MM.1S (cell line): ENCODE measurements at regions not wholly inside any gene's neighbourhood (a gene's known extent, or its start where the extent isn't known, plus 50 kb on each side); places are given as distances from the start of the nearest gene placed in this dataset.

Experiments used
- EZH2 ChIP-seq: fragments of 300-600 bp; sonication (generic); optimal IDR thresholded peaks from 2 replicates; pipeline ENCODE3; 2017; ENCODE audit warnings: low read depth, mild to moderate bottlenecking, antibody characterized with exemption, low read length, mixed read lengths
- EZH2phosphoT487 ChIP-seq: fragments of 300-600 bp; sonication (generic); IDR thresholded peaks from 2 replicates; pipeline ENCODE4 v1.6.1; 2018; ENCODE audit warnings: antibody characterized with exemption, low read length
- TF ChIP-seq, protein P1 (sequence below): fragments of 300-600 bp; sonication (generic); IDR thresholded peaks from 2 replicates; pipeline ENCODE4 v1.5.1; 2016; ENCODE audit warnings: antibody characterized with exemption, low read length, mixed read lengths

DNA sequence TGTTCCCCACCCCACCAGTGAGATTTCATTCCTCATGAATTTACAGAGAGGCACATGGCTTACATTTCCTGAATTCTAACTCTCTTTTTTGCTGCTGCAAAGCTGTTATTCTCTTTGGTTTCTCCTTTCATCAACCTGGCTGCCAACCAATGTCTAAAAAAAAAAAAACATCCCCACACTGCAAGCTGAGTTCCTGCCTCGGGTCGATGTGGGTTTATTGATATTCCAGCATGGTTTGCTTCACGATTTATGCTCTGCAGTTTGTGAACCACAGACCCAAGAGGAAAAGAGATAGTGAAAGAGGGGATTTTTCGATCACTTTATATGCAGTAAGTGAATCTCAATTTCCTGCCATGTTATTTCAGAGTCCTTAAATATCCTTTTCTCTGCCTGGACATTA is 363.6 kb downstream of the LPIN1 start:
- TF ChIP-seq, protein P1, sequence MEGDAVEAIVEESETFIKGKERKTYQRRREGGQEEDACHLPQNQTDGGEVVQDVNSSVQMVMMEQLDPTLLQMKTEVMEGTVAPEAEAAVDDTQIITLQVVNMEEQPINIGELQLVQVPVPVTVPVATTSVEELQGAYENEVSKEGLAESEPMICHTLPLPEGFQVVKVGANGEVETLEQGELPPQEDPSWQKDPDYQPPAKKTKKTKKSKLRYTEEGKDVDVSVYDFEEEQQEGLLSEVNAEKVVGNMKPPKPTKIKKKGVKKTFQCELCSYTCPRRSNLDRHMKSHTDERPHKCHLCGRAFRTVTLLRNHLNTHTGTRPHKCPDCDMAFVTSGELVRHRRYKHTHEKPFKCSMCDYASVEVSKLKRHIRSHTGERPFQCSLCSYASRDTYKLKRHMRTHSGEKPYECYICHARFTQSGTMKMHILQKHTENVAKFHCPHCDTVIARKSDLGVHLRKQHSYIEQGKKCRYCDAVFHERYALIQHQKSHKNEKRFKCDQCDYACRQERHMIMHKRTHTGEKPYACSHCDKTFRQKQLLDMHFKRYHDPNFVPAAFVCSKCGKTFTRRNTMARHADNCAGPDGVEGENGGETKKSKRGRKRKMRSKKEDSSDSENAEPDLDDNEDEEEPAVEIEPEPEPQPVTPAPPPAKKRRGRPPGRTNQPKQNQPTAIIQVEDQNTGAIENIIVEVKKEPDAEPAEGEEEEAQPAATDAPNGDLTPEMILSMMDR = no peak
- TF ChIP-seq EZH2 = no peak
- no peak for TF ChIP-seq EZH2phosphoT487
